PC-3 (cell line): ENCODE measurements at regions not wholly inside any gene's neighbourhood (a gene's known extent, or its start where the extent isn't known, plus 50 kb on each side); places are given as distances from the start of the nearest gene placed in this dataset.

Experiments used
- ATAC-seq: fragments of 200-7000 bp; cut with Tn5 transposase; 2 replicates; pipeline ENCODE4 v1.9.1; 2020; ENCODE audit warnings: mild to moderate bottlenecking, moderate library complexity
- BruUV-seq: library from RNA; stranded (reverse); fragments of 400-500 nt; replicated peaks from 2 replicates; lab custom pipeline; 2021; lab: Mats Ljungman, UMichigan
- CTCF ChIA-PET: fragments of 300-600 bp; sonication (Branson Sonifier 250); formaldehyde crosslinking; loops from one replicate; lab custom pipeline; 2022; ENCODE audit warnings: antibody characterized with exemption; lab: Charles Lee
- POLR2A ChIA-PET: fragments of 300-600 bp; sonication (Branson Sonifier 250); formaldehyde crosslinking; loops from one replicate; lab custom pipeline; 2022; ENCODE audit warnings: antibody characterized with exemption; ENCODE audit not compliant: unreplicated experiment; lab: Charles Lee
- DNase-seq: peaks from one replicate; pipeline ENCODE4 v3.0.0-alpha.2; 2015
- H2AFZ ChIP-seq: fragments of 300-600 bp; sonication (generic); 2 replicates; pipeline ENCODE4 v1.6.0; 2016; ENCODE audit warnings: antibody characterized with exemption, low read length
- H3F3A ChIP-seq: fragments of 300-600 bp; sonication (generic); one replicate; pipeline ENCODE4 v1.6.0; 2017; ENCODE audit warnings: antibody characterized with exemption, low read length, control low read depth, mild to moderate bottlenecking; ENCODE audit not compliant: unreplicated experiment
- H3K27ac ChIP-seq: fragments of 300-600 bp; sonication (generic); 2 replicates; pipeline ENCODE4 v1.5.1; 2016; ENCODE audit warnings: mild to moderate bottlenecking, low read length
- H3K27me3 ChIP-seq: fragments of 300-600 bp; sonication (generic); 2 replicates; pipeline ENCODE4 v1.6.1; 2016; ENCODE audit warnings: low read length, mixed read lengths
- H3K36me3 ChIP-seq: fragments of 300-600 bp; sonication (generic); 2 replicates; pipeline ENCODE4 v1.6.1; 2016; ENCODE audit warnings: low read depth, mixed run types, low read length, mixed read lengths
- H3K4me1 ChIP-seq: fragments of 300-600 bp; sonication (generic); 2 replicates; pipeline ENCODE4 v1.5.1; 2016; ENCODE audit warnings: low read length; ENCODE audit not compliant: insufficient read depth
- H3K4me2 ChIP-seq: fragments of 300-600 bp; sonication (generic); 2 replicates; pipeline ENCODE4 v1.6.0; 2016; ENCODE audit warnings: low read length
- H3K4me3 ChIP-seq: fragments of 300-600 bp; sonication (generic); 2 replicates; pipeline ENCODE4 v1.5.1; 2016; ENCODE audit warnings: mild to moderate bottlenecking, low read length, mixed read lengths
- H3K79me2 ChIP-seq: fragments of 300-600 bp; sonication (generic); 2 replicates; pipeline ENCODE4 v1.6.1; 2017; ENCODE audit warnings: low read length, mixed read lengths
- H3K9ac ChIP-seq: fragments of 300-600 bp; sonication (generic); 2 replicates; pipeline ENCODE4 v1.6.0; 2016; ENCODE audit warnings: mild to moderate bottlenecking, low read length
- H3K9me2 ChIP-seq: fragments of 300-600 bp; sonication (generic); replicated peaks from 2 replicates; pipeline ENCODE4 v1.6.1; 2016; ENCODE audit warnings: mixed run types, low read length, mixed read lengths
- H3K9me3 ChIP-seq: fragments of 300-600 bp; sonication (generic); 2 replicates; pipeline ENCODE4 v1.6.1; 2016; ENCODE audit warnings: low read length, mixed read lengths
- H4K20me1 ChIP-seq: fragments of 300-600 bp; sonication (generic); 2 replicates; pipeline ENCODE4 v1.6.1; 2016; ENCODE audit warnings: low read length, mixed read lengths
- CTCF ChIP-seq: fragments of 300-600 bp; sonication (generic); conservative IDR thresholded peaks from 2 replicates; pipeline ENCODE4 v1.5.1; 2017; ENCODE audit warnings: antibody characterized with exemption, low read depth, mild to moderate bottlenecking, low read length
- EZH2 ChIP-seq: fragments of 300-600 bp; sonication (generic); IDR thresholded peaks from one replicate; pipeline ENCODE4 v1.6.1; 2017; ENCODE audit warnings: antibody characterized with exemption, mild to moderate bottlenecking, low read length; ENCODE audit not compliant: unreplicated experiment
- EZH2phosphoT487 ChIP-seq: fragments of 300-600 bp; sonication (generic); IDR thresholded peaks from 2 replicates; pipeline ENCODE4 v1.6.1; 2018; ENCODE audit warnings: mild to moderate bottlenecking, antibody characterized with exemption, low read length, borderline replicate concordance
- intact Hi-C: fragments of 100-400 bp; cut with micrococcal nuclease; formaldehyde crosslinking; loops from 2 replicates; pipeline ENCODE4 v1.9.0; 2023

- H3F3A ChIP-seq, result no peaks in the 10 kb centered on the region
- TF ChIP-seq EZH2 (no peak), EZH2phosphoT487 (no peak), CTCF (no peak)
- DNase-seq (no peak), ATAC-seq (no peak)
- CTCF ChIA-PET, result no interaction called here
- no peak overlapping the region for H2AFZ ChIP-seq
- H3K9me3 ChIP-seq, result no peaks in the 10 kb centered on the region
- H3K27me3 ChIP-seq, result no peaks in the 10 kb centered on the region
- no peaks in the 10 kb centered on the region for H3K9me2 ChIP-seq
- no peak overlapping the region for H3K27ac ChIP-seq
- no peak overlapping the region for H3K9ac ChIP-seq
- H3K4me1 ChIP-seq, result no peaks in the 10 kb centered on the region; the same call in 1 of the 2 replicates
- POLR2A ChIA-PET, result no interaction called here
- no peak overlapping the region for H3K4me3 ChIP-seq
- no peaks in the 10 kb centered on the region for H4K20me1 ChIP-seq
- no peaks in the 10 kb centered on the region for H3K36me3 ChIP-seq
- intact Hi-C loops, result no loop called here
- no peaks in the 10 kb centered on the region for H3K79me2 ChIP-seq
- BruUV-seq, result no TSS peak
- H3K4me2 ChIP-seq, result no peak overlapping the region
Measured at GRCh38 chr16:85225721-85226120, 113.4 kb upstream of the CIBAR2 start.

GRCh38 chr16:85227084-85227945 lies 115.0 kb upstream of the CIBAR2 start:
- BruUV-seq, result no TSS peak
- Histone ChIP-seq H2AFZ (no peak overlapping the region), H3F3A (no peaks in the 10 kb centered on the region), H3K4me3 (no peak overlapping the region), H3K4me1 (no peaks in the 10 kb centered on the region), H3K27me3 (no peaks in the 10 kb centered on the region), H3K27ac (no peak overlapping the region), H4K20me1 (no peaks in the 10 kb centered on the region), H3K36me3 (no peaks in the 10 kb centered on the region), H3K79me2 (no peaks in the 10 kb centered on the region), H3K4me2 (no peak overlapping the region), H3K9ac (no peak overlapping the region), H3K9me2 (no peaks in the 10 kb centered on the region), H3K9me3 (no peaks in the 10 kb centered on the region)
- no peak for DNase-seq
- TF ChIP-seq EZH2phosphoT487 (no peak), EZH2 (no peak), CTCF (no peak)
- ChIA-PET POLR2A (no interaction called here), CTCF (no interaction called here)
- intact Hi-C loops, result no loop called here
- no peak for ATAC-seq
